ENCODE measurements at regions not wholly inside any gene's neighbourhood (a gene's known extent, or its start where the extent isn't known, plus 50 kb on each side); places are given as distances from the start of the nearest gene placed in this dataset.

GRCh38 chr1:82160036-82160435 lies 359.3 kb downstream of the ADGRL2 start:
- Histone ChIP-seq H3K27ac (no peak overlapping the region), H3K4me3 (no peak overlapping the region), H3K9me3 (no peaks in the 10 kb centered on the region), H3K4me1 (peaks cover 0 to 32% (median 15%) of the 10 kb centered on the region in 4 donors), H3K27me3 (no peaks in the 10 kb centered on the region), H3K36me3 (no peaks in the 10 kb centered on the region)
- intact Hi-C loops (cut with DNase I; ENCODE audit: low total_unique reads), result no loop called here
- 48 to 59% (median 53%) methylated on average over 5 of the region's 5 CpGs for WGBS, 5 donors
- no peak for DNase-seq
- no peak for TF ChIP-seq POLR2A (IDR thresholded peaks at IDR 0.05)
- TF ChIP-seq CTCF (IDR thresholded peaks at IDR 0.05), result no peak
- no peak for TF ChIP-seq POLR2AphosphoS5 (IDR thresholded peaks at IDR 0.05)
- TF ChIP-seq EP300 (IDR thresholded peaks at IDR 0.05), result no peak

GRCh38 chr1:82158981-82159380 lies 358.2 kb downstream of the ADGRL2 start:
- Histone ChIP-seq H3K27me3 (no peaks in the 10 kb centered on the region), H3K36me3 (no peaks in the 10 kb centered on the region), H3K4me1 (peaks cover 0 to 32% (median 15%) of the 10 kb centered on the region in 4 donors), H3K9me3 (no peaks in the 10 kb centered on the region), H3K27ac (no peak overlapping the region), H3K4me3 (no peak overlapping the region)
- intact Hi-C loops (cut with DNase I; ENCODE audit: low total_unique reads), result no loop called here
- TF ChIP-seq EP300 (IDR thresholded peaks at IDR 0.05), result no peak
- no peak for TF ChIP-seq POLR2A (IDR thresholded peaks at IDR 0.05)
- TF ChIP-seq POLR2AphosphoS5 (IDR thresholded peaks at IDR 0.05), result no peak
- no peak for TF ChIP-seq CTCF (IDR thresholded peaks at IDR 0.05)
- no peak for DNase-seq
- WGBS, 5 donors, result 94 to 97% (median 95%) methylated on average over 4 of the region's 4 CpGs

GRCh38 chr1:82154219-82154970 lies 353.7 kb downstream of the ADGRL2 start:
- intact Hi-C loops (cut with DNase I; ENCODE audit: low total_unique reads), result no loop called here
- no peak for TF ChIP-seq CTCF (IDR thresholded peaks at IDR 0.05)
- TF ChIP-seq POLR2A (IDR thresholded peaks at IDR 0.05), result no peak
- no peak for TF ChIP-seq EP300 (IDR thresholded peaks at IDR 0.05)
- TF ChIP-seq POLR2AphosphoS5 (IDR thresholded peaks at IDR 0.05), result no peak
- no peak for DNase-seq
- H3K27me3 ChIP-seq, result no peaks in the 10 kb centered on the region
- H3K36me3 ChIP-seq, result no peaks in the 10 kb centered on the region
- WGBS, 5 donors, result 67 to 92% (median 87%) methylated on average over 4 of the region's 4 CpGs
- H3K4me1 ChIP-seq, result no peaks in the 10 kb centered on the region
- no peaks in the 10 kb centered on the region for H3K9me3 ChIP-seq
- H3K27ac ChIP-seq, result no peak overlapping the region
- H3K4me3 ChIP-seq, result no peak overlapping the region

- no peak for DNase-seq
- Histone ChIP-seq H3K36me3 (no peaks in the 10 kb centered on the region), H3K9me3 (no peaks in the 10 kb centered on the region), H3K4me3 (no peak overlapping the region), H3K27me3 (no peaks in the 10 kb centered on the region), H3K4me1 (no peaks in the 10 kb centered on the region), H3K27ac (no peak overlapping the region)
- intact Hi-C loops (cut with DNase I; ENCODE audit: low total_unique reads), result no loop called here
- TF ChIP-seq EP300 (IDR thresholded peaks at IDR 0.05) (no peak), POLR2A (IDR thresholded peaks at IDR 0.05) (no peak), CTCF (IDR thresholded peaks at IDR 0.05) (no peak), POLR2AphosphoS5 (IDR thresholded peaks at IDR 0.05) (no peak)
Measured at GRCh38 chr1:82153752-82154151, 353.0 kb downstream of the ADGRL2 start.

Measured in stomach (tissue), 8 donors.